ENCODE measurements at regions not wholly inside any gene's neighbourhood (a gene's known extent, or its start where the extent isn't known, plus 50 kb on each side); places are given as distances from the start of the nearest gene placed in this dataset.

DNA sequence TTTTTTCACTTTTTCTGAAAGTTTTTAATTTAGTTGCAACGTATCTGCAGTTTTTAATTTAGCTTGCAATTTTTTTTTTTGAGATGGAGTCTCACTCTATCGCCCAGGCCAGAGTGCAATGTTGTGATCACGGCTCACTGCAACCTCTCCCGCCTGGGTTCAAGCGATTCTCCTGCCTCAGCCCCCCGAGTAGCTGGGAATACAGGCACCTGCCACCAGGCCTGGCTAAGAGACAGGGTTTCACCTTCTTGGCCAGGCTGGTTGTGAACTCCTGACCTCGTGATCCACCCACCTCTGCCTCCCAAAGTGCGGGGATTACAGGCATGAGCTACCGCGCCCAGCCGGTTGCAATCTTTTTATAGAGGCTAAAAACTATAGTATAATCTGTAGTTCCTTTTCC, 142.9 kb upstream of the ALCAM start:
- TF ChIP-seq POLR2AphosphoS5 (IDR thresholded peaks at IDR 0.05) (no peak), POLR2A (IDR thresholded peaks at IDR 0.05; ENCODE audit: low read depth) (no peak)
- TF ChIP-seq, protein P1, sequence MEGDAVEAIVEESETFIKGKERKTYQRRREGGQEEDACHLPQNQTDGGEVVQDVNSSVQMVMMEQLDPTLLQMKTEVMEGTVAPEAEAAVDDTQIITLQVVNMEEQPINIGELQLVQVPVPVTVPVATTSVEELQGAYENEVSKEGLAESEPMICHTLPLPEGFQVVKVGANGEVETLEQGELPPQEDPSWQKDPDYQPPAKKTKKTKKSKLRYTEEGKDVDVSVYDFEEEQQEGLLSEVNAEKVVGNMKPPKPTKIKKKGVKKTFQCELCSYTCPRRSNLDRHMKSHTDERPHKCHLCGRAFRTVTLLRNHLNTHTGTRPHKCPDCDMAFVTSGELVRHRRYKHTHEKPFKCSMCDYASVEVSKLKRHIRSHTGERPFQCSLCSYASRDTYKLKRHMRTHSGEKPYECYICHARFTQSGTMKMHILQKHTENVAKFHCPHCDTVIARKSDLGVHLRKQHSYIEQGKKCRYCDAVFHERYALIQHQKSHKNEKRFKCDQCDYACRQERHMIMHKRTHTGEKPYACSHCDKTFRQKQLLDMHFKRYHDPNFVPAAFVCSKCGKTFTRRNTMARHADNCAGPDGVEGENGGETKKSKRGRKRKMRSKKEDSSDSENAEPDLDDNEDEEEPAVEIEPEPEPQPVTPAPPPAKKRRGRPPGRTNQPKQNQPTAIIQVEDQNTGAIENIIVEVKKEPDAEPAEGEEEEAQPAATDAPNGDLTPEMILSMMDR (IDR thresholded peaks at IDR 0.05): no peak
